ENCODE measurements at regions not wholly inside any gene's neighbourhood (a gene's known extent, or its start where the extent isn't known, plus 50 kb on each side); places are given as distances from the start of the nearest gene placed in this dataset.

DNA sequence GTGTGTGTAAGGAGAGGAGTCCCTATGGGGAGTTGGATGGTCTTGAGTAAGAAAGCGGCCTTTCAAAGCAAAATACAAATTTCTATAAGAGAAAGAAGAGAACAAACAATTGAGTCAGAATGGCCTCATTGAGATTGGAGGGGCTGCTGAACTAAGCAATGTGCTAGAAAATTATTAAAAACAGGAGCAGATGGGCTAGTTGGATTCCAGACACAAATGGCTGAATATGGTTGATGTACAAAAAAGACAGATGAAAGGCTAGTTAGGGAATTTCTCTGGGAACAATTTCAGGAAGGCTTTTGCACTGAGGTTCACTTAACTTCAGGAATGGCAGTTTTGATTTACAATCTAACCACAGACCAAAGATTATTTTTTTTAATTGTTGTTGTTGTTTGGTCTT lies 1806.8 kb upstream of the TENM3 start:
- TF ChIP-seq, protein P1, sequence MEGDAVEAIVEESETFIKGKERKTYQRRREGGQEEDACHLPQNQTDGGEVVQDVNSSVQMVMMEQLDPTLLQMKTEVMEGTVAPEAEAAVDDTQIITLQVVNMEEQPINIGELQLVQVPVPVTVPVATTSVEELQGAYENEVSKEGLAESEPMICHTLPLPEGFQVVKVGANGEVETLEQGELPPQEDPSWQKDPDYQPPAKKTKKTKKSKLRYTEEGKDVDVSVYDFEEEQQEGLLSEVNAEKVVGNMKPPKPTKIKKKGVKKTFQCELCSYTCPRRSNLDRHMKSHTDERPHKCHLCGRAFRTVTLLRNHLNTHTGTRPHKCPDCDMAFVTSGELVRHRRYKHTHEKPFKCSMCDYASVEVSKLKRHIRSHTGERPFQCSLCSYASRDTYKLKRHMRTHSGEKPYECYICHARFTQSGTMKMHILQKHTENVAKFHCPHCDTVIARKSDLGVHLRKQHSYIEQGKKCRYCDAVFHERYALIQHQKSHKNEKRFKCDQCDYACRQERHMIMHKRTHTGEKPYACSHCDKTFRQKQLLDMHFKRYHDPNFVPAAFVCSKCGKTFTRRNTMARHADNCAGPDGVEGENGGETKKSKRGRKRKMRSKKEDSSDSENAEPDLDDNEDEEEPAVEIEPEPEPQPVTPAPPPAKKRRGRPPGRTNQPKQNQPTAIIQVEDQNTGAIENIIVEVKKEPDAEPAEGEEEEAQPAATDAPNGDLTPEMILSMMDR (IDR thresholded peaks at IDR 0.05; ENCODE audit: insufficient read depth, low read depth, low read length), result no peak
- no peak for TF ChIP-seq EZH2 (IDR thresholded peaks at IDR 0.05; ENCODE audit: insufficient read depth, low read length)
